H9 (cell line): ENCODE measurements at regions not wholly inside any gene's neighbourhood (a gene's known extent, or its start where the extent isn't known, plus 50 kb on each side); places are given as distances from the start of the nearest gene placed in this dataset.
A peak's percentile ranks its signal among the peaks of the same experiment; 100 is the strongest.
"Not testable (repeated sequence)": the region's sequence is repeated elsewhere in the genome, so short reads cannot be mapped to it uniquely, and the experiment has no call there.

Experiments used
- DNase-seq: peaks from one replicate; pipeline ENCODE4 v3.0.0-alpha.2; 2017
- H2AFZ ChIP-seq: one replicate; pipeline ENCODE4 v1.6.1; 2013; ENCODE audit warnings: mild to moderate bottlenecking, low read length, control low read depth, moderate library complexity
- H2AK5ac ChIP-seq: 2 replicates; pipeline ENCODE4 v1.6.1; 2013; ENCODE audit warnings: low read length, control low read depth, mixed read lengths; ENCODE audit not compliant: insufficient read length
- H2BK120ac ChIP-seq: one replicate; pipeline ENCODE4 v1.6.1; 2013; ENCODE audit warnings: low read depth, mild to moderate bottlenecking, low read length, control low read depth, inconsistent platforms; ENCODE audit not compliant: poor library complexity, severe bottlenecking
- H2BK12ac ChIP-seq: 2 replicates; pipeline ENCODE4 v1.6.1; 2013; ENCODE audit warnings: low read length, control low read depth, mixed read lengths, low read depth; ENCODE audit not compliant: insufficient read length
- H2BK15ac ChIP-seq: 2 replicates; pipeline ENCODE4 v1.6.1; 2013; ENCODE audit warnings: low read depth, low read length, control low read depth
- H2BK20ac ChIP-seq: one replicate; pipeline ENCODE4 v1.6.1; 2013; ENCODE audit warnings: low read depth, mild to moderate bottlenecking, low read length, control low read depth, inconsistent platforms; ENCODE audit not compliant: poor library complexity, severe bottlenecking
- H2BK5ac ChIP-seq: 2 replicates; pipeline ENCODE4 v1.6.1; 2013; ENCODE audit warnings: low read length, control low read depth, mixed read lengths; ENCODE audit not compliant: insufficient read length
- H3K14ac ChIP-seq: 2 replicates; pipeline ENCODE4 v1.6.1; 2013; ENCODE audit warnings: low read length, control low read depth; ENCODE audit not compliant: insufficient read depth
- H3K18ac ChIP-seq: 2 replicates; pipeline ENCODE4 v1.6.1; 2013; ENCODE audit warnings: low read depth, mild to moderate bottlenecking, mixed read lengths, low read length, control low read depth; ENCODE audit not compliant: insufficient read length
- H3K23ac ChIP-seq: 2 replicates; pipeline ENCODE4 v1.6.1; 2013; ENCODE audit warnings: low read length, control low read depth, mixed read lengths, low read depth; ENCODE audit not compliant: insufficient read length
- H3K23me2 ChIP-seq: 2 replicates; pipeline ENCODE4 v1.6.1; 2013; ENCODE audit warnings: low read depth, mild to moderate bottlenecking, mixed read lengths, low read length, control low read depth; ENCODE audit not compliant: insufficient read length, poor library complexity, severe bottlenecking
- H3K27ac ChIP-seq: 2 replicates; pipeline ENCODE4 v1.5.1; 2013; ENCODE audit warnings: low read length, control low read depth, mixed read lengths, low read depth; ENCODE audit not compliant: insufficient read length
- H3K27me3 ChIP-seq: 2 replicates; pipeline ENCODE4 v1.6.1; 2013; ENCODE audit warnings: low read length, control low read depth, inconsistent platforms; ENCODE audit not compliant: insufficient read depth
- H3K4ac ChIP-seq: 2 replicates; pipeline ENCODE4 v1.6.1; 2013; ENCODE audit warnings: low read depth, mild to moderate bottlenecking, control low read depth, inconsistent platforms, low read length, moderate library complexity
- H3K4me1 ChIP-seq: 2 replicates; pipeline ENCODE4 v1.6.1; 2013; ENCODE audit warnings: low read length, control low read depth, inconsistent platforms; ENCODE audit not compliant: insufficient read depth
- H3K4me2 ChIP-seq: 2 replicates; pipeline ENCODE4 v1.6.1; 2013; ENCODE audit warnings: low read length, control low read depth, mixed read lengths; ENCODE audit not compliant: insufficient read length, insufficient read depth
- H3K56ac ChIP-seq: 2 replicates; pipeline ENCODE4 v1.6.1; 2013; ENCODE audit warnings: low read depth, mild to moderate bottlenecking, mixed read lengths, low read length, control low read depth; ENCODE audit not compliant: insufficient read length
- H3K79me1 ChIP-seq: 2 replicates; pipeline ENCODE4 v1.6.1; 2013; ENCODE audit warnings: low read depth, mild to moderate bottlenecking, moderate library complexity, low read length, control low read depth, inconsistent platforms; ENCODE audit not compliant: insufficient read depth, poor library complexity, severe bottlenecking
- H3K79me2 ChIP-seq: 2 replicates; pipeline ENCODE4 v1.6.1; 2013; ENCODE audit warnings: low read length, control low read depth, inconsistent platforms; ENCODE audit not compliant: insufficient read depth
- H3K9ac ChIP-seq: 2 replicates; pipeline ENCODE4 v1.6.1; 2013; ENCODE audit warnings: low read length, control low read depth, mixed read lengths; ENCODE audit not compliant: insufficient read length; ENCODE audit errors: extremely low read depth
- H3K9me3 ChIP-seq: one replicate; pipeline ENCODE4 v1.6.1; 2013; ENCODE audit warnings: low read depth, low read length, inconsistent platforms; ENCODE audit not compliant: control insufficient read depth
- H3T11ph ChIP-seq: one replicate; pipeline ENCODE4 v1.6.1; 2013; ENCODE audit warnings: mild to moderate bottlenecking, low read length, control low read depth, inconsistent platforms
- H4K20me1 ChIP-seq: one replicate; pipeline ENCODE4 v1.6.1; 2013; ENCODE audit not compliant: control insufficient read depth, insufficient read length, insufficient read depth
- H4K5ac ChIP-seq: 2 replicates; pipeline ENCODE4 v1.6.1; 2013; ENCODE audit warnings: low read depth, mild to moderate bottlenecking, mixed read lengths, low read length, control low read depth; ENCODE audit not compliant: insufficient read length
- H4K8ac ChIP-seq: replicated peaks from 2 replicates; pipeline ENCODE4 v1.6.1; 2013; ENCODE audit warnings: low read length, control low read depth, mixed read lengths, low read depth; ENCODE audit not compliant: insufficient read length
- H4K91ac ChIP-seq: 2 replicates; pipeline ENCODE4 v1.6.1; 2013; ENCODE audit warnings: low read depth, mild to moderate bottlenecking, moderate library complexity, mixed read lengths, low read length, control low read depth; ENCODE audit not compliant: insufficient read length
- H3K27ac Mint-ChIP-seq, 3 experiments: 2 replicates in 2 of 3; 3 replicates in 1 of 3; pipeline ENCODE4 v1.8.0; 2020 to 2021; ENCODE audit warnings: mixed read lengths in 3 of 3, mild to moderate bottlenecking in 1 of 3, moderate library complexity in 1 of 3
- H3K27me3 Mint-ChIP-seq: 2 replicates; pipeline ENCODE4 v1.8.0; 2021; ENCODE audit warnings: low read depth, mild to moderate bottlenecking, moderate library complexity, mixed read lengths
- H3K36me3 Mint-ChIP-seq, 3 experiments: 2 replicates in 2 of 3; 3 replicates in 1 of 3; pipeline ENCODE4 v1.8.0; 2020 to 2021; ENCODE audit warnings: low read depth in 3 of 3, mixed read lengths in 3 of 3; ENCODE audit not compliant: insufficient read depth in 1 of 3
- H3K4me1 Mint-ChIP-seq, 2 experiments: 2 replicates each; pipeline ENCODE4 v1.8.0; 2020; ENCODE audit warnings: mixed read lengths in 2 of 2
- H3K4me3 Mint-ChIP-seq, 2 experiments: 2 replicates in 1 of 2; 3 replicates in 1 of 2; pipeline ENCODE4 v1.8.0; 2020 to 2021; ENCODE audit warnings: mild to moderate bottlenecking in 2 of 2, mixed read lengths in 2 of 2, moderate library complexity in 1 of 2
- H3K9me3 Mint-ChIP-seq, 2 experiments: 2 replicates in 1 of 2; 3 replicates in 1 of 2; pipeline ENCODE4 v1.8.0; 2020; ENCODE audit warnings: mild to moderate bottlenecking in 2 of 2, mixed read lengths in 2 of 2, moderate library complexity in 1 of 2
- CTCF ChIP-seq: fragments of 200-600 bp; sonication (generic); conservative IDR thresholded peaks from 3 replicates; pipeline ENCODE4 v1.8.0; 2021; ENCODE audit warnings: antibody characterized with exemption, mild to moderate bottlenecking
- WGBS: extraction: QIAGEN DNeasy Blood & Tissue Kit; methylation state at CpG from one replicate; pipeline ENCODE4 v1.1.7; 2013; ENCODE audit warnings: missing lambda C conversion rate, low lambda C conversion rate, mixed read lengths; ENCODE audit not compliant: insufficient read length; ENCODE audit errors: extremely low coverage; 5-methylcytosine and 5-hydroxymethylcytosine counted together

GRCh38 chr10:31242902-31243301 is 76.1 kb upstream of the ZEB1 start:
- Histone ChIP-seq H3K79me1 (no peaks in the 10 kb centered on the region), H2BK12ac (no peak overlapping the region), H3K23ac (no peak overlapping the region), H3K4me2 (no peak overlapping the region), H3K9me3 (no peaks in the 10 kb centered on the region), H3K14ac (no peak overlapping the region), H3K4me1 (no peaks in the 10 kb centered on the region), H2BK120ac (no peak overlapping the region), H2BK5ac (no peak overlapping the region), H3K23me2 (no peaks in the 10 kb centered on the region), H2BK20ac (no peak overlapping the region), H2AFZ (no peak overlapping the region), H3K9ac (no peak overlapping the region), H4K5ac (no peak overlapping the region), H2AK5ac (no peak overlapping the region), H3K56ac (no peak overlapping the region), H4K20me1 (no peaks in the 10 kb centered on the region), H4K8ac (no peak overlapping the region), H2BK15ac (no peak overlapping the region), H3K4ac (no peak overlapping the region), H3K79me2 (no peaks in the 10 kb centered on the region), H3K27me3 (no peaks in the 10 kb centered on the region), H3K27ac (no peak overlapping the region), H3T11ph (no peak overlapping the region), H4K91ac (no peak overlapping the region), H3K18ac (no peak overlapping the region)
- WGBS, result no CpG with 5 or more reads among the region's 1 CpG
- peak; percentile 42 for DNase-seq
- Mint-ChIP-seq H3K9me3 (no peaks in the 10 kb centered on the region; a peak in 2 of 5 replicates), H3K36me3 (no peaks in the 10 kb centered on the region), H3K4me3 (no peak overlapping the region), H3K4me1 (0 out of 4 replicates have a peak, but pooled peaks cover 0 to 3% of the 10 kb centered on the region in 2 experiments), H3K27ac (no peak overlapping the region), H3K27me3 (no peaks in the 10 kb centered on the region; the same call in 1 of the 2 replicates)
- TF ChIP-seq CTCF, result no peak

- no CpG with 5 or more reads among the region's 4 CpGs for whole genome bisulfite sequencing
These were observed 67.9 kb upstream of the ZEB1 start for GRCh38 chr10:31251118-31251517.

More at GRCh38 chr10:31251118-31251517, 67.9 kb upstream of the ZEB1 start:
- H3K36me3 Mint-ChIP-seq, H3K4ac ChIP-seq, H3K4me3 Mint-ChIP-seq, H4K20me1 ChIP-seq, DNase-seq, H3K18ac ChIP-seq, H3K27ac ChIP-seq, H3K79me2 ChIP-seq, H3K27me3 Mint-ChIP-seq, H3K27me3 ChIP-seq, H3K14ac ChIP-seq, H3K4me1 Mint-ChIP-seq, H3K56ac ChIP-seq, H3K4me2 ChIP-seq, H3K9me3 ChIP-seq, H3K23ac ChIP-seq, H3K9ac ChIP-seq, H2AK5ac ChIP-seq, H4K91ac ChIP-seq, H3K4me1 ChIP-seq, H3T11ph ChIP-seq, H3K9me3 Mint-ChIP-seq, H2AFZ ChIP-seq, H2BK15ac ChIP-seq, H2BK5ac ChIP-seq, H2BK20ac ChIP-seq, H2BK12ac ChIP-seq, H4K8ac ChIP-seq, H3K79me1 ChIP-seq, H3K27ac Mint-ChIP-seq, H2BK120ac ChIP-seq, H4K5ac ChIP-seq, H3K23me2 ChIP-seq: not testable (repeated sequence)
